GM23338 (cell line): ENCODE measurements at regions not wholly inside any gene's neighbourhood (a gene's known extent, or its start where the extent isn't known, plus 50 kb on each side); places are given as distances from the start of the nearest gene placed in this dataset.

Experiments
- ATAC-seq: fragments of 200-7000 bp; cut with Tn5 transposase; 3 replicates; pipeline ENCODE4 v1.9.1; 2020
- DNase-seq: peaks from one replicate; pipeline ENCODE4 v3.0.0-alpha.2; 2015; ENCODE audit warnings: low spot score
- H2AFZ ChIP-seq: fragments of 200-600 bp; sonication (generic); 2 replicates; pipeline ENCODE4 v1.8.0; 2016; ENCODE audit warnings: antibody characterized with exemption, mild to moderate bottlenecking, moderate library complexity
- H3F3A ChIP-seq: fragments of 200-600 bp; sonication (generic); replicated peaks from 2 replicates; pipeline ENCODE4 v1.8.0; 2017; ENCODE audit warnings: antibody characterized with exemption, mixed run types, low read depth
- H3K27ac ChIP-seq: fragments of 200-600 bp; sonication (generic); 2 replicates; pipeline ENCODE4 v1.6.1; 2016; ENCODE audit warnings: low read depth
- H3K27me3 ChIP-seq: fragments of 200-600 bp; sonication (generic); 2 replicates; pipeline ENCODE4 v1.8.0; 2016; ENCODE audit warnings: mild to moderate bottlenecking, mixed run types, moderate library complexity; ENCODE audit not compliant: insufficient read depth
- H3K36me3 ChIP-seq: fragments of 200-600 bp; sonication (generic); 2 replicates; pipeline ENCODE4 v1.8.0; 2016; ENCODE audit warnings: mild to moderate bottlenecking; ENCODE audit not compliant: insufficient read depth
- H3K4me1 ChIP-seq: fragments of 200-600 bp; sonication (generic); 2 replicates; pipeline ENCODE4 v1.8.0; 2016; ENCODE audit warnings: mild to moderate bottlenecking, moderate library complexity; ENCODE audit not compliant: insufficient read depth
- H3K4me2 ChIP-seq: fragments of 200-600 bp; sonication (generic); 2 replicates; pipeline ENCODE4 v1.7.1; 2017; ENCODE audit warnings: mixed run types
- H3K4me3 ChIP-seq: fragments of 200-600 bp; sonication (generic); 2 replicates; pipeline ENCODE4 v1.6.1; 2016; ENCODE audit warnings: mixed run types
- H3K79me2 ChIP-seq: fragments of 200-600 bp; sonication (generic); replicated peaks from 2 replicates; pipeline ENCODE4 v1.8.0; 2017; ENCODE audit warnings: mild to moderate bottlenecking; ENCODE audit not compliant: insufficient read depth
- H3K9me2 ChIP-seq: fragments of 200-600 bp; sonication (generic); 2 replicates; pipeline ENCODE4 v1.8.0; 2017; ENCODE audit not compliant: insufficient read depth
- H4K20me1 ChIP-seq: fragments of 200-600 bp; sonication (generic); replicated peaks from 2 replicates; pipeline ENCODE4 v1.8.0; 2017; ENCODE audit warnings: mild to moderate bottlenecking; ENCODE audit not compliant: insufficient read depth
- H3K27ac Mint-ChIP-seq: 2 replicates; pipeline ENCODE4 v1.8.0; 2020; ENCODE audit warnings: inconsistent platforms, mild to moderate bottlenecking, moderate library complexity, mixed read lengths
- H3K27me3 Mint-ChIP-seq: 3 replicates; pipeline ENCODE4 v1.8.0; 2022; ENCODE audit warnings: low read depth, mild to moderate bottlenecking, moderate library complexity, mixed read lengths, inconsistent platforms; ENCODE audit not compliant: insufficient read depth, poor library complexity
- H3K36me3 Mint-ChIP-seq: 3 replicates; pipeline ENCODE4 v1.8.0; 2021; ENCODE audit warnings: low read depth, mild to moderate bottlenecking, inconsistent platforms, moderate library complexity, mixed read lengths
- H3K4me1 Mint-ChIP-seq: 3 replicates; pipeline ENCODE4 v1.8.0; 2020; ENCODE audit warnings: mild to moderate bottlenecking, inconsistent platforms, mixed read lengths
- H3K4me3 Mint-ChIP-seq: 3 replicates; pipeline ENCODE4 v1.8.0; 2021; ENCODE audit warnings: moderate library complexity, mild to moderate bottlenecking, inconsistent platforms, mixed read lengths
- H3K9me3 Mint-ChIP-seq: 3 replicates; pipeline ENCODE4 v1.8.0; 2020; ENCODE audit warnings: moderate library complexity, mild to moderate bottlenecking, inconsistent platforms, mixed read lengths
- CREB1 ChIP-seq: fragments of 250-450 bp; sonication (Bioruptor Pico); IDR thresholded peaks from 2 replicates; pipeline ENCODE4 v1.5.0; 2020; ENCODE audit warnings: low read depth, mild to moderate bottlenecking, moderate library complexity
- EZH2 ChIP-seq: fragments of 200-600 bp; sonication (generic); IDR thresholded peaks from one replicate; pipeline ENCODE4 v1.8.0; 2017; ENCODE audit warnings: antibody characterized with exemption, mild to moderate bottlenecking, low read depth; ENCODE audit not compliant: unreplicated experiment
- EZH2phosphoT487 ChIP-seq: fragments of 200-600 bp; sonication (generic); IDR thresholded peaks from one replicate; pipeline ENCODE4 v1.8.1; 2018; ENCODE audit warnings: antibody characterized with exemption; ENCODE audit not compliant: unreplicated experiment
- JUNB ChIP-seq: IDR thresholded peaks from one replicate; pipeline ENCODE4 v1.6.1; 2016; ENCODE audit warnings: antibody characterized with exemption; ENCODE audit not compliant: unreplicated experiment
- NANOG ChIP-seq: IDR thresholded peaks from 2 replicates; pipeline ENCODE4 v1.6.1; 2016; ENCODE audit warnings: antibody characterized with exemption, borderline replicate concordance
- STAT1 ChIP-seq: IDR thresholded peaks from one replicate; pipeline ENCODE4 v1.6.1; 2016; ENCODE audit warnings: antibody characterized with exemption; ENCODE audit not compliant: unreplicated experiment
- ZNF114 ChIP-seq: fragments of 250-450 bp; sonication (Bioruptor Pico); IDR thresholded peaks from 2 replicates; pipeline ENCODE4 v1.5.0; 2020; ENCODE audit warnings: mild to moderate bottlenecking, moderate library complexity
- TF ChIP-seq, protein P1 (sequence below), 2 experiments: fragments of 200-600 bp in 1 of 2; sonication (generic) in 1 of 2; conservative IDR thresholded peaks; 2 replicates each; pipeline versions ENCODE4 v1.5.1 to v1.6.1; 2016 to 2017; ENCODE audit warnings: antibody characterized with exemption in 2 of 2, low read depth in 2 of 2, mild to moderate bottlenecking in 2 of 2, moderate library complexity in 1 of 2
- TF ChIP-seq, protein P2 (sequence below): IDR thresholded peaks from one replicate; pipeline ENCODE4 v1.6.1; 2018; ENCODE audit warnings: antibody characterized with exemption; ENCODE audit not compliant: unreplicated experiment

DNA sequence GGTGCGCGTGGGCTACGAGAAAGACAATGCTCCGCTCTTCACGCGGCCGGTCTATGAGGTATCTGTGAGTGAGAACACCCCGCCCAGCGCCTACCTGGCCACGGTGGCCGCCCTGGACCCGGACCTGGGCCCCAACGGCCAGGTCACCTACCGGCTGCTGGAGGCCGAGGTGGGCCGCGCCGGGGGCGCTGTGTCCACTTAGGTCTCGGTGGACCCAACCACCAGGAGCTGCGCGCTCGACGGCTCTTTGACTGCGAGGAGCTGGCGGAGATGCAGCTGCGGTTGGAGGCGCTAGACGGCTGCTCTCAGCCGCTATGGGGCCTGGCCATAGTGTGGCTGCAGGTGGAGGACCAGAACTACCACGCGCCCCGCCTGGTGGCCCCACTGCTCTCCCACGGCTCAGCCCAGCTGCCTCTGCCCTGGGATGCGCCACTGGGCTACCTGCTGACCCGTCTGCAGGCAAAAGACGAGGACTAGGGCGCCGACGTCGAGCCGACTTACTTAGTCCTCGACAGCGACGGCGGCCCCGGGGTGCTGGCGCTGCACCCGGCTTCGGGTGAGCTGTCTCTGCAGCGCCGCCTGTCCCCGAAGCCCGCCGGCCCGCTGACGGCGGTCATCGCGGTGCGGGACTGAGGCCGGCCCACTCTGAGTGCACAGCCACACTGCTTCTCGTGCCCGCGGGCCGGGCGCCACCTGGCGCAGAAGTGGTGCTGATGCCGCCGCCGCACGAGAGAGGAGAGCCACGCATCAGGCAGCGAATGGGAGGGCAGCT, 173.0 kb downstream of the OLFM4 start:
- Histone ChIP-seq H3K27me3 (peaks cover 48% of the 10 kb centered on the region), H3K79me2 (no peaks in the 10 kb centered on the region), H3K4me1 (no peaks in the 10 kb centered on the region), H3K4me2 (peak overlapping the region; percentile 66; the same call in 1 of the 2 replicates), H3K4me3 (peak overlapping the region; percentile 34; the same call in 1 of the 2 replicates), H3F3A (no peaks in the 10 kb centered on the region), H3K27ac (no peak overlapping the region), H3K36me3 (no peaks in the 10 kb centered on the region), H2AFZ (0 out of 2 replicates have a peak overlapping the region, but pooled peaks have one; percentile 32), H4K20me1 (no peaks in the 10 kb centered on the region), H3K9me2 (no peaks in the 10 kb centered on the region)
- peaks cover 27% of the 10 kb centered on the region for H3K27me3 Mint-ChIP-seq
- peak; percentile 65 for DNase-seq
- H3K9me3 Mint-ChIP-seq, result no peaks in the 10 kb centered on the region
- H3K27ac Mint-ChIP-seq, result no peak overlapping the region
- no peaks in the 10 kb centered on the region; the same call in 2 of the 3 replicates for H3K4me1 Mint-ChIP-seq
- H3K36me3 Mint-ChIP-seq, result no peaks in the 10 kb centered on the region
- no peak overlapping the region; the same call in 2 of the 3 replicates for H3K4me3 Mint-ChIP-seq
- 0 out of 2 replicates have a peak, but pooled peaks have one; percentile 22 for TF ChIP-seq ZNF114 (CRISPR knock-in tag)
- TF ChIP-seq STAT1, result no peak
- TF ChIP-seq, protein P1, sequence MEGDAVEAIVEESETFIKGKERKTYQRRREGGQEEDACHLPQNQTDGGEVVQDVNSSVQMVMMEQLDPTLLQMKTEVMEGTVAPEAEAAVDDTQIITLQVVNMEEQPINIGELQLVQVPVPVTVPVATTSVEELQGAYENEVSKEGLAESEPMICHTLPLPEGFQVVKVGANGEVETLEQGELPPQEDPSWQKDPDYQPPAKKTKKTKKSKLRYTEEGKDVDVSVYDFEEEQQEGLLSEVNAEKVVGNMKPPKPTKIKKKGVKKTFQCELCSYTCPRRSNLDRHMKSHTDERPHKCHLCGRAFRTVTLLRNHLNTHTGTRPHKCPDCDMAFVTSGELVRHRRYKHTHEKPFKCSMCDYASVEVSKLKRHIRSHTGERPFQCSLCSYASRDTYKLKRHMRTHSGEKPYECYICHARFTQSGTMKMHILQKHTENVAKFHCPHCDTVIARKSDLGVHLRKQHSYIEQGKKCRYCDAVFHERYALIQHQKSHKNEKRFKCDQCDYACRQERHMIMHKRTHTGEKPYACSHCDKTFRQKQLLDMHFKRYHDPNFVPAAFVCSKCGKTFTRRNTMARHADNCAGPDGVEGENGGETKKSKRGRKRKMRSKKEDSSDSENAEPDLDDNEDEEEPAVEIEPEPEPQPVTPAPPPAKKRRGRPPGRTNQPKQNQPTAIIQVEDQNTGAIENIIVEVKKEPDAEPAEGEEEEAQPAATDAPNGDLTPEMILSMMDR (conservative IDR thresholded peaks at IDR 0.05; ENCODE audit: low read depth in 2 of 2), result peak; percentile 40 to 74
- no peak for TF ChIP-seq EZH2
- TF ChIP-seq, protein P2, sequence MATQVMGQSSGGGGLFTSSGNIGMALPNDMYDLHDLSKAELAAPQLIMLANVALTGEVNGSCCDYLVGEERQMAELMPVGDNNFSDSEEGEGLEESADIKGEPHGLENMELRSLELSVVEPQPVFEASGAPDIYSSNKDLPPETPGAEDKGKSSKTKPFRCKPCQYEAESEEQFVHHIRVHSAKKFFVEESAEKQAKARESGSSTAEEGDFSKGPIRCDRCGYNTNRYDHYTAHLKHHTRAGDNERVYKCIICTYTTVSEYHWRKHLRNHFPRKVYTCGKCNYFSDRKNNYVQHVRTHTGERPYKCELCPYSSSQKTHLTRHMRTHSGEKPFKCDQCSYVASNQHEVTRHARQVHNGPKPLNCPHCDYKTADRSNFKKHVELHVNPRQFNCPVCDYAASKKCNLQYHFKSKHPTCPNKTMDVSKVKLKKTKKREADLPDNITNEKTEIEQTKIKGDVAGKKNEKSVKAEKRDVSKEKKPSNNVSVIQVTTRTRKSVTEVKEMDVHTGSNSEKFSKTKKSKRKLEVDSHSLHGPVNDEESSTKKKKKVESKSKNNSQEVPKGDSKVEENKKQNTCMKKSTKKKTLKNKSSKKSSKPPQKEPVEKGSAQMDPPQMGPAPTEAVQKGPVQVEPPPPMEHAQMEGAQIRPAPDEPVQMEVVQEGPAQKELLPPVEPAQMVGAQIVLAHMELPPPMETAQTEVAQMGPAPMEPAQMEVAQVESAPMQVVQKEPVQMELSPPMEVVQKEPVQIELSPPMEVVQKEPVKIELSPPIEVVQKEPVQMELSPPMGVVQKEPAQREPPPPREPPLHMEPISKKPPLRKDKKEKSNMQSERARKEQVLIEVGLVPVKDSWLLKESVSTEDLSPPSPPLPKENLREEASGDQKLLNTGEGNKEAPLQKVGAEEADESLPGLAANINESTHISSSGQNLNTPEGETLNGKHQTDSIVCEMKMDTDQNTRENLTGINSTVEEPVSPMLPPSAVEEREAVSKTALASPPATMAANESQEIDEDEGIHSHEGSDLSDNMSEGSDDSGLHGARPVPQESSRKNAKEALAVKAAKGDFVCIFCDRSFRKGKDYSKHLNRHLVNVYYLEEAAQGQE, result peak; percentile 41
- no peak for TF ChIP-seq NANOG
- peak; percentile 79 for ATAC-seq

DNA sequence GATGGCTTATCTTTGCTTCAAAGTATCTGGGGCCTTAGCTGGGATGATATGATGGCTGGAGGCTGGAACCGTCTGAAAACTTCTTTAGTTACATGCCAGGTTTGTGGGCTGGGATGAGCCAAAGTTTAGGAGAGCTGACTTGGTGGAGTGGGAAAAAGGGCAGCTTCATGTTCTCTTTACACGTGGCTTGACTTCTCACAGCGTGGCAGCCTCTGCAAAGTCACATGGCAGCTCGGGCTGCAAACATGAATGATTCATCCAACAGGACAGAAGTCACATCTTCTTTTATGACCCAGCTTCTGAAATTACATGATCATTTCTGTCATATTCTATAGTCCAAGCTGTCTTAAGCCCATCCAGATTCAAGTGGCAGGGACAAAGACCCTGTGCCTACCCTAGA, 176.0 kb downstream of the OLFM4 start:
- Histone ChIP-seq H3K4me2 (no peak overlapping the region), H3K27ac (no peak overlapping the region), H3K4me3 (no peak overlapping the region), H3K79me2 (no peaks in the 10 kb centered on the region), H3K9me2 (no peaks in the 10 kb centered on the region), H3F3A (no peaks in the 10 kb centered on the region), H4K20me1 (no peaks in the 10 kb centered on the region), H3K27me3 (peaks cover 36% of the 10 kb centered on the region), H2AFZ (no peak overlapping the region), H3K36me3 (no peaks in the 10 kb centered on the region), H3K4me1 (no peaks in the 10 kb centered on the region)
- ATAC-seq, result no peak
- H3K27ac Mint-ChIP-seq, result no peak overlapping the region
- no peaks in the 10 kb centered on the region for H3K36me3 Mint-ChIP-seq
- no peak for DNase-seq
- peaks cover 3% of the 10 kb centered on the region; the same call in 1 of the 3 replicates for H3K4me1 Mint-ChIP-seq
- peaks cover 23% of the 10 kb centered on the region for H3K27me3 Mint-ChIP-seq
- no peak overlapping the region for H3K4me3 Mint-ChIP-seq
- no peaks in the 10 kb centered on the region for H3K9me3 Mint-ChIP-seq
- no peak for TF ChIP-seq JUNB
- no peak for TF ChIP-seq EZH2
- no peak for TF ChIP-seq STAT1
- TF ChIP-seq EZH2phosphoT487, result no peak
- TF ChIP-seq CREB1 (CRISPR knock-in tag), result no peak
